ENCODE measurements at regions not wholly inside any gene's neighbourhood (a gene's known extent, or its start where the extent isn't known, plus 50 kb on each side); places are given as distances from the start of the nearest gene placed in this dataset.

- Mint-ChIP-seq H3K4me3 (ENCODE audit: low read depth, unreplicated experiment) (no peak overlapping the region), H3K27me3 (ENCODE audit: unreplicated experiment) (peaks cover 41% of the 10 kb centered on the region), H3K36me3 (ENCODE audit: insufficient read depth, unreplicated experiment) (no peaks in the 10 kb centered on the region), H3K27ac (ENCODE audit: unreplicated experiment) (no peak overlapping the region), H3K9me3 (ENCODE audit: low read depth, unreplicated experiment) (no peaks in the 10 kb centered on the region), H3K4me1 (ENCODE audit: low read depth, unreplicated experiment) (no peaks in the 10 kb centered on the region)
- intact Hi-C loops (cut with micrococcal nuclease; ENCODE audit: unreplicated experiment): no loop called here
- CTCF ChIA-PET: no interaction called here
- no peak for DNase-seq
- BruUV-seq (replicated peaks): no TSS peak
- TF ChIP-seq, protein P1, sequence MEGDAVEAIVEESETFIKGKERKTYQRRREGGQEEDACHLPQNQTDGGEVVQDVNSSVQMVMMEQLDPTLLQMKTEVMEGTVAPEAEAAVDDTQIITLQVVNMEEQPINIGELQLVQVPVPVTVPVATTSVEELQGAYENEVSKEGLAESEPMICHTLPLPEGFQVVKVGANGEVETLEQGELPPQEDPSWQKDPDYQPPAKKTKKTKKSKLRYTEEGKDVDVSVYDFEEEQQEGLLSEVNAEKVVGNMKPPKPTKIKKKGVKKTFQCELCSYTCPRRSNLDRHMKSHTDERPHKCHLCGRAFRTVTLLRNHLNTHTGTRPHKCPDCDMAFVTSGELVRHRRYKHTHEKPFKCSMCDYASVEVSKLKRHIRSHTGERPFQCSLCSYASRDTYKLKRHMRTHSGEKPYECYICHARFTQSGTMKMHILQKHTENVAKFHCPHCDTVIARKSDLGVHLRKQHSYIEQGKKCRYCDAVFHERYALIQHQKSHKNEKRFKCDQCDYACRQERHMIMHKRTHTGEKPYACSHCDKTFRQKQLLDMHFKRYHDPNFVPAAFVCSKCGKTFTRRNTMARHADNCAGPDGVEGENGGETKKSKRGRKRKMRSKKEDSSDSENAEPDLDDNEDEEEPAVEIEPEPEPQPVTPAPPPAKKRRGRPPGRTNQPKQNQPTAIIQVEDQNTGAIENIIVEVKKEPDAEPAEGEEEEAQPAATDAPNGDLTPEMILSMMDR (IDR thresholded peaks at IDR 0.05; ENCODE audit: unreplicated experiment): no peak
These were observed 123.3 kb upstream of the IGF1R start for GRCh38 chr15:98524838-98525660.

DNA sequence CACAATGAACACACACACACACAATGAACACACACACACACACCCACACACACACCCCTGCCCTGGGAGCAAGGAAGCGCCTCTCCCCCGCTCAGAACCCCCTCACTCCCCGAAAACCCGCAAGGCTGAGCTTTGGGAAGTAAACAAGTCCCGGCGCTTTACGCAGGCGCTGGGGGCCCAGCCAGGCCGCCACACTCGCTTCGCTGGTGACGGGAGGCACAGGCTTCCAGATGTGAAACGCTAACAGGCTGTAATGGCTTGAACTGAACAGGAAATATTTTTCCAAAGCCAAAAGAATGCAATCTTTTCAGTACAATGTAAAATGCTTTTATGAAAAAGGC lies 122.7 kb upstream of the IGF1R start:
- Mint-ChIP-seq H3K9me3 (ENCODE audit: low read depth, unreplicated experiment) (no peaks in the 10 kb centered on the region), H3K36me3 (ENCODE audit: insufficient read depth, unreplicated experiment) (no peaks in the 10 kb centered on the region), H3K4me1 (ENCODE audit: low read depth, unreplicated experiment) (no peaks in the 10 kb centered on the region), H3K27ac (ENCODE audit: unreplicated experiment) (no peak overlapping the region), H3K27me3 (ENCODE audit: unreplicated experiment) (peaks cover 47% of the 10 kb centered on the region), H3K4me3 (ENCODE audit: low read depth, unreplicated experiment) (no peak overlapping the region)
- intact Hi-C loops (cut with micrococcal nuclease; ENCODE audit: unreplicated experiment): no loop called here
- DNase-seq: no peak
- TF ChIP-seq, protein P1 (IDR thresholded peaks at IDR 0.05; ENCODE audit: unreplicated experiment): no peak
- BruUV-seq (replicated peaks): no TSS peak
- CTCF ChIA-PET: no interaction called here

DNA sequence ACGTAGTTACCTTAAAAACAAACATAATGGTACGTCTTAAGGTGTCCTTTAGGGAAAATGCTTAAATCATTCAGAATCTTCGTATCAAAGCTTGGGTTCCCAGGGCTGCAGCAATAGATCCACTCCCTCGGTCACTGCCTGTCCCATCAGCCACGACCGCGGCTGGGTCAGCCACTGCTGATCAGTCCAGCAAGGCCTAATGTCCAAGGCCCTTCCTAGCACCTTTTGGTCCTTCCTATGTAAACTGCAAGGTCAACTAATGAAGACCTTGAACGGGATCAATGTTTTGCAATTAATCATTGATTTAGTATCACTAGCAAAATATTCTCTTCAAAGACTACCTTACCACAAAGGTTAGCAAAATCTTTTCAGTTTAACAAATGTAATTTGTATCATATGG lies 122.2 kb upstream of the IGF1R start:
- CTCF ChIA-PET: no interaction called here
- H3K4me3 Mint-ChIP-seq (ENCODE audit: low read depth, unreplicated experiment): no peak overlapping the region
- no peaks in the 10 kb centered on the region for H3K9me3 Mint-ChIP-seq (ENCODE audit: low read depth, unreplicated experiment)
- no peak overlapping the region for H3K27ac Mint-ChIP-seq (ENCODE audit: unreplicated experiment)
- no peak for DNase-seq
- no peaks in the 10 kb centered on the region for H3K36me3 Mint-ChIP-seq (ENCODE audit: insufficient read depth, unreplicated experiment)
- intact Hi-C loops (cut with micrococcal nuclease; ENCODE audit: unreplicated experiment): no loop called here
- peaks cover 52% of the 10 kb centered on the region for H3K27me3 Mint-ChIP-seq (ENCODE audit: unreplicated experiment)
- no peaks in the 10 kb centered on the region for H3K4me1 Mint-ChIP-seq (ENCODE audit: low read depth, unreplicated experiment)
- BruUV-seq (replicated peaks): no TSS peak
- TF ChIP-seq, protein P1 (IDR thresholded peaks at IDR 0.05; ENCODE audit: unreplicated experiment): no peak

- Mint-ChIP-seq H3K27me3 (ENCODE audit: unreplicated experiment) (peaks cover 73% of the 10 kb centered on the region), H3K4me1 (ENCODE audit: low read depth, unreplicated experiment) (no peaks in the 10 kb centered on the region), H3K36me3 (ENCODE audit: insufficient read depth, unreplicated experiment) (no peaks in the 10 kb centered on the region), H3K9me3 (ENCODE audit: low read depth, unreplicated experiment) (no peaks in the 10 kb centered on the region), H3K4me3 (ENCODE audit: low read depth, unreplicated experiment) (no peak overlapping the region), H3K27ac (ENCODE audit: unreplicated experiment) (no peak overlapping the region)
- no TSS peak for BruUV-seq (replicated peaks)
- TF ChIP-seq, protein P1 (IDR thresholded peaks at IDR 0.05; ENCODE audit: unreplicated experiment): no peak
- DNase-seq: no peak
- intact Hi-C loops (cut with micrococcal nuclease; ENCODE audit: unreplicated experiment): no loop called here
- CTCF ChIA-PET: interaction anchor here (0.6 to 1.1 kb wide), 2 partner anchors 9 to 508 kb away, joined by 3 to 8 read pairs; no protein-coding TSS in a partner anchor
These were observed 120.2 kb upstream of the IGF1R start for GRCh38 chr15:98528046-98528725.
